Tongue (tissue), 1 donor: ENCODE measurements at regions not wholly inside any gene's neighbourhood (a gene's known extent, or its start where the extent isn't known, plus 50 kb on each side); places are given as distances from the start of the nearest gene placed in this dataset.
"Not testable (repeated sequence)": the region's sequence is repeated elsewhere in the genome, so short reads cannot be mapped to it uniquely, and the experiment has no call there.

ENCODE experiments used
- DNase-seq: peaks from one replicate; pipeline ENCODE4 v3.0.0-alpha.2; 2015

GRCh38 chr15:53923741-53924140 lies 54.5 kb upstream of the UNC13C start:
- not testable (repeated sequence) for DNase-seq

GRCh38 chr15:53918180-53919079 lies 59.8 kb upstream of the UNC13C start:
- DNase-seq, result no peak

- DNase-seq, result no peak
These were observed 61.1 kb upstream of the UNC13C start for GRCh38 chr15:53917109-53917508.

- DNase-seq, result no peak
These were observed 66.8 kb upstream of the UNC13C start for GRCh38 chr15:53911431-53911830.

- no peak for DNase-seq
These were observed 67.4 kb upstream of the UNC13C start for GRCh38 chr15:53910852-53911251.

GRCh38 chr15:53910236-53910849 lies 67.9 kb upstream of the UNC13C start:
- DNase-seq, result peak; percentile 20

- no peak for DNase-seq
These were observed 75.1 kb upstream of the UNC13C start for GRCh38 chr15:53903129-53903528.

- not testable (repeated sequence) for DNase-seq
These were observed 84.8 kb upstream of the UNC13C start for GRCh38 chr15:53893468-53893867.

- DNase-seq, result not testable (repeated sequence)
These were observed 86.4 kb upstream of the UNC13C start for GRCh38 chr15:53891862-53892261.

- no peak for DNase-seq
These were observed 93.8 kb upstream of the UNC13C start for GRCh38 chr15:53884441-53884840.

- DNase-seq, result no peak
These were observed 95.9 kb upstream of the UNC13C start for GRCh38 chr15:53882311-53882710.

- DNase-seq, result peak; percentile 2
These were observed 97.9 kb upstream of the UNC13C start for GRCh38 chr15:53880357-53880756.

- DNase-seq, result no peak
These were observed 102.5 kb upstream of the UNC13C start for GRCh38 chr15:53875711-53876110.

- no peak for DNase-seq
These were observed 103.1 kb upstream of the UNC13C start for GRCh38 chr15:53875139-53875538.

GRCh38 chr15:53872410-53872809 lies 105.8 kb upstream of the UNC13C start:
- DNase-seq, result no peak

GRCh38 chr15:53869806-53870073 lies 108.5 kb upstream of the UNC13C start:
- no peak for DNase-seq

- no peak for DNase-seq
These were observed 109.0 kb upstream of the UNC13C start for GRCh38 chr15:53869044-53869805.

GRCh38 chr15:53862386-53862785 lies 102.9 kb upstream of the WDR72 start:
- no peak for DNase-seq

- no peak for DNase-seq
These were observed 102.3 kb upstream of the WDR72 start for GRCh38 chr15:53861792-53862191.

GRCh38 chr15:53851110-53851848 lies 91.8 kb upstream of the WDR72 start:
- DNase-seq, result no peak

GRCh38 chr15:53847745-53848144 lies 88.3 kb upstream of the WDR72 start:
- DNase-seq, result no peak

GRCh38 chr15:53844634-53845033 lies 85.2 kb upstream of the WDR72 start:
- DNase-seq, result no peak
